ENCODE measurements at regions not wholly inside any gene's neighbourhood (a gene's known extent, or its start where the extent isn't known, plus 50 kb on each side); places are given as distances from the start of the nearest gene placed in this dataset.

- 80 to 89% methylated on average over 2 to 8 of the region's 8 CpGs for WGBS, 2 experiments (ENCODE audit: insufficient coverage in 1 of 2, insufficient read length in 1 of 2)
Measured at GRCh38 chr7:112566442-112567324, 85.9 kb downstream of the LSMEM1 start.

DNA sequence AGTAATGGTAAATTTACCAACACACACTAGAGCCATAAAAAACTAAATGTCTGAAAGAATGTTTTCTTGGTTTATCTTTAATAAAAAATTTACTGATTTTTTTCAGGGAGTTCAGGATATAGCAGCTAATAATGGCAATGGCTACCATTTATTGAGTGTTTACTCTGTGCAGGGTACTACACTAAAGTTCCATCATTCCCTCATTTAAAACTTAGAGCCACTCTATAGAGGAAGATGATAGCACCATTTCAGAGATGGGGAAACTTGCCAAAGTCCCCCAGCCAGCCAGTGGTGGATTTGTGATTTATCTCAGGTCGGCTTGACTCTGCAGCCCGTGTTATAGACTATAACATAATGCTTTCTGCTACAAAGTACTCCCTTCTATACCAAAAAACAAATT, 86.6 kb downstream of the LSMEM1 start:
- H3K4me1 ChIP-seq (ENCODE audit: control insufficient read depth, insufficient read depth, low read length), result no peaks in the 10 kb centered on the region
- no peak overlapping the region for H3K27ac ChIP-seq (ENCODE audit: low read depth, low read length)
- H3K36me3 ChIP-seq (ENCODE audit: control insufficient read depth, insufficient read depth, low read length), result no peaks in the 10 kb centered on the region
- H3K27me3 ChIP-seq (ENCODE audit: control insufficient read depth, insufficient read depth, low read length, poor library complexity, severe bottlenecking), result no peaks in the 10 kb centered on the region
- H3K4me3 ChIP-seq (ENCODE audit: low read length), result no peak overlapping the region
- TF ChIP-seq, protein P1, sequence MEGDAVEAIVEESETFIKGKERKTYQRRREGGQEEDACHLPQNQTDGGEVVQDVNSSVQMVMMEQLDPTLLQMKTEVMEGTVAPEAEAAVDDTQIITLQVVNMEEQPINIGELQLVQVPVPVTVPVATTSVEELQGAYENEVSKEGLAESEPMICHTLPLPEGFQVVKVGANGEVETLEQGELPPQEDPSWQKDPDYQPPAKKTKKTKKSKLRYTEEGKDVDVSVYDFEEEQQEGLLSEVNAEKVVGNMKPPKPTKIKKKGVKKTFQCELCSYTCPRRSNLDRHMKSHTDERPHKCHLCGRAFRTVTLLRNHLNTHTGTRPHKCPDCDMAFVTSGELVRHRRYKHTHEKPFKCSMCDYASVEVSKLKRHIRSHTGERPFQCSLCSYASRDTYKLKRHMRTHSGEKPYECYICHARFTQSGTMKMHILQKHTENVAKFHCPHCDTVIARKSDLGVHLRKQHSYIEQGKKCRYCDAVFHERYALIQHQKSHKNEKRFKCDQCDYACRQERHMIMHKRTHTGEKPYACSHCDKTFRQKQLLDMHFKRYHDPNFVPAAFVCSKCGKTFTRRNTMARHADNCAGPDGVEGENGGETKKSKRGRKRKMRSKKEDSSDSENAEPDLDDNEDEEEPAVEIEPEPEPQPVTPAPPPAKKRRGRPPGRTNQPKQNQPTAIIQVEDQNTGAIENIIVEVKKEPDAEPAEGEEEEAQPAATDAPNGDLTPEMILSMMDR (conservative IDR thresholded peaks at IDR 0.05), result no peak
- no peak overlapping the region for H3K27ac Mint-ChIP-seq
- H3K9me3 ChIP-seq (ENCODE audit: control insufficient read depth, low read length), result no peaks in the 10 kb centered on the region
- no peak overlapping the region for H3K4me3 Mint-ChIP-seq
- H3K4me1 Mint-ChIP-seq, result peaks cover 2% of the 10 kb centered on the region
- no peak for DNase-seq
- peaks cover 12% of the 10 kb centered on the region for H3K27me3 Mint-ChIP-seq (ENCODE audit: insufficient read depth)
- H3K9me3 Mint-ChIP-seq, result no peaks in the 10 kb centered on the region
- 91% methylated on average over 2 of the region's 2 CpGs; no CpG with 5 or more reads in 1 of the 2 experiments for WGBS, 2 experiments (ENCODE audit: insufficient coverage in 1 of 2, insufficient read length in 1 of 2)
- H3K36me3 Mint-ChIP-seq (ENCODE audit: low read depth), result no peaks in the 10 kb centered on the region
- H3K9ac ChIP-seq (ENCODE audit: extremely low read depth, low read length, poor library complexity, severe bottlenecking), result no peak overlapping the region

More at GRCh38 chr7:112566442-112567324, 85.9 kb downstream of the LSMEM1 start:
- Mint-ChIP-seq H3K4me3 (no peak overlapping the region), H3K27ac (no peak overlapping the region), H3K4me1 (peaks cover 4% of the 10 kb centered on the region), H3K9me3 (no peaks in the 10 kb centered on the region), H3K36me3 (ENCODE audit: low read depth) (no peaks in the 10 kb centered on the region), H3K27me3 (ENCODE audit: insufficient read depth) (peaks cover 12% of the 10 kb centered on the region)
- H3K36me3 ChIP-seq (ENCODE audit: control insufficient read depth, insufficient read depth, low read length), result no peaks in the 10 kb centered on the region
- no peak for DNase-seq
- no peaks in the 10 kb centered on the region for H3K9me3 ChIP-seq (ENCODE audit: control insufficient read depth, low read length)
- peak overlapping the region; percentile 3 for H3K27ac ChIP-seq (ENCODE audit: low read depth, low read length)
- H3K4me3 ChIP-seq (ENCODE audit: low read length), result no peak overlapping the region
- no peaks in the 10 kb centered on the region for H3K27me3 ChIP-seq (ENCODE audit: control insufficient read depth, insufficient read depth, low read length, poor library complexity, severe bottlenecking)
- no peak overlapping the region for H3K9ac ChIP-seq (ENCODE audit: extremely low read depth, low read length, poor library complexity, severe bottlenecking)
- TF ChIP-seq, protein P1 (conservative IDR thresholded peaks at IDR 0.05), result no peak
- no peaks in the 10 kb centered on the region for H3K4me1 ChIP-seq (ENCODE audit: control insufficient read depth, insufficient read depth, low read length)

DNA sequence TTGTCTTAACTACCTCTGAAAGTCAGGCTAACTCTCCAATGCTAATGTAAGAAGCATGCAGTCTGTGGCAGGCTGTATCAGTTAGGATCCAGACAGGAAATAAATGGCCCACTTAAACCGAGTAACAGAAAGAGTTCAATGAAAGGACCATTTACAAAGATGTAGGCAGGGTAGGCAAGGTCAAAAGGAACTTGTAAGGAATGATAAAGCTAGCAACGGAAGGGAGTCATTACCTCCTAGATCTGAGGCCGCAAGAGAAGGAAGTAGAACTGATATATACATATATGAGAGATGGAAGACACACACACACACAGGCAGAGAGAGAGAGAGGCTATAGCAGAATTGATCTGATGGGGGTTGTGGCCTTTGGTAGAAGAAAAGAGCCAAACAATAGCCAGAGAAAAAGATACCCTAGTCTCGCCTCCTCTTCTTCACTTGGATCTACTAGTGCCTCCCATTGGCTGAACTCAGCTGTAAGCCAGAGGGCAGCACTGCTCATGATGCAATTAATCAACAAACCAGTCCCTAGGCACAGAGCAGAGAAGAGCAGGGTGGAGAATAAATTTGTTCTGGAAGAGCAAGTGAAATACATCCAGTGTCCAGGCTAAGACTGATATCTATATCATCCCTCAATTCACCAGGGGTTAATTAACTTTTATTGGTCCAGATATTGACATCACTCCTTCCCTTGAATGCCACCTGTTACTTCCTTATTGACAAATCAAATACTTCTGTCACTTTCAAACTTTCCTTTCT, 91.2 kb downstream of the LSMEM1 start:
- no peak overlapping the region for H3K4me3 Mint-ChIP-seq
- Histone ChIP-seq H3K4me3 (ENCODE audit: low read length) (no peak overlapping the region), H3K9ac (ENCODE audit: extremely low read depth, low read length, poor library complexity, severe bottlenecking) (no peak overlapping the region), H3K4me1 (ENCODE audit: control insufficient read depth, insufficient read depth, low read length) (no peaks in the 10 kb centered on the region), H3K9me3 (ENCODE audit: control insufficient read depth, low read length) (peaks cover 12% of the 10 kb centered on the region), H3K36me3 (ENCODE audit: control insufficient read depth, insufficient read depth, low read length) (no peaks in the 10 kb centered on the region), H3K27me3 (ENCODE audit: control insufficient read depth, insufficient read depth, low read length, poor library complexity, severe bottlenecking) (no peaks in the 10 kb centered on the region), H3K27ac (ENCODE audit: low read depth, low read length) (no peak overlapping the region)
- DNase-seq, result no peak
- peaks cover 3% of the 10 kb centered on the region for H3K27me3 Mint-ChIP-seq (ENCODE audit: insufficient read depth)
- H3K4me1 Mint-ChIP-seq, result no peaks in the 10 kb centered on the region
- no peak overlapping the region for H3K27ac Mint-ChIP-seq
- no peaks in the 10 kb centered on the region for H3K36me3 Mint-ChIP-seq (ENCODE audit: low read depth)
- 79 to 93% methylated on average over 2 to 4 of the region's 4 CpGs for WGBS, 2 experiments (ENCODE audit: insufficient coverage in 1 of 2, insufficient read length in 1 of 2)
- peaks cover 9% of the 10 kb centered on the region for H3K9me3 Mint-ChIP-seq
- TF ChIP-seq, protein P1 (conservative IDR thresholded peaks at IDR 0.05), result peak; percentile 56
